Caco-2 (cell line): ENCODE measurements at regions not wholly inside any gene's neighbourhood (a gene's known extent, or its start where the extent isn't known, plus 50 kb on each side); places are given as distances from the start of the nearest gene placed in this dataset.

Experiments
- BruUV-seq: library from RNA; stranded (reverse); fragments of 400-500 nt; replicated peaks from 2 replicates; lab custom pipeline; 2021; lab: Mats Ljungman, UMichigan
- CTCF ChIA-PET: fragments of 300-600 bp; sonication (Branson Sonifier 250); formaldehyde crosslinking; loops from one replicate; lab custom pipeline; 2022; ENCODE audit warnings: antibody characterized with exemption; lab: Charles Lee
- POLR2A ChIA-PET: fragments of 300-600 bp; sonication (Branson Sonifier 250); formaldehyde crosslinking; loops from one replicate; lab custom pipeline; 2022; ENCODE audit warnings: antibody characterized with exemption; lab: Charles Lee
- DNase-seq, 2 experiments: peaks; one replicate each; pipeline versions ENCODE4 v3.0.0 to v3.0.0-alpha.2; 2020 to 2022
- H3K27me3 ChIP-seq: replicated peaks from 2 replicates; pipeline ENCODE4 v1.6.0; 2011; ENCODE audit warnings: low read length; ENCODE audit not compliant: control insufficient read depth, insufficient read depth
- H3K36me3 ChIP-seq: 2 replicates; pipeline ENCODE4 v1.5.1; 2011; ENCODE audit warnings: low read length; ENCODE audit not compliant: control insufficient read depth, insufficient read depth
- H3K4me1 ChIP-seq: fragments of 250-450 bp; sonication (Bioruptor Pico); 2 replicates; pipeline ENCODE4 v1.5.1; 2020; ENCODE audit warnings: mild to moderate bottlenecking
- H3K4me3 ChIP-seq: 2 replicates; pipeline ENCODE4 v1.5.1; 2011; ENCODE audit warnings: low read depth, mild to moderate bottlenecking, control low read depth, low read length
- H3K9me3 ChIP-seq: fragments of 250-450 bp; sonication (Bioruptor Pico); 2 replicates; pipeline ENCODE4 v1.5.1; 2020; ENCODE audit warnings: mild to moderate bottlenecking, moderate library complexity
- H3K27ac Mint-ChIP-seq: one replicate; pipeline ENCODE4 v1.8.0; 2022; ENCODE audit warnings: mixed read lengths; ENCODE audit not compliant: unreplicated experiment
- H3K27me3 Mint-ChIP-seq: one replicate; pipeline ENCODE4 v1.8.0; 2022; ENCODE audit warnings: mixed read lengths; ENCODE audit not compliant: insufficient read depth, unreplicated experiment
- H3K36me3 Mint-ChIP-seq: one replicate; pipeline ENCODE4 v1.8.0; 2022; ENCODE audit warnings: mild to moderate bottlenecking, mixed read lengths; ENCODE audit not compliant: insufficient read depth, unreplicated experiment
- H3K4me1 Mint-ChIP-seq: one replicate; pipeline ENCODE4 v1.8.0; 2022; ENCODE audit warnings: low read depth, mixed read lengths; ENCODE audit not compliant: unreplicated experiment
- H3K4me3 Mint-ChIP-seq: one replicate; pipeline ENCODE4 v1.8.0; 2022; ENCODE audit warnings: mild to moderate bottlenecking, moderate library complexity, mixed read lengths; ENCODE audit not compliant: unreplicated experiment
- H3K9me3 Mint-ChIP-seq: one replicate; pipeline ENCODE4 v1.8.0; 2022; ENCODE audit warnings: mixed read lengths; ENCODE audit not compliant: unreplicated experiment
- intact Hi-C: fragments of 100-400 bp; cut with micrococcal nuclease; formaldehyde crosslinking; loops from one replicate; pipeline ENCODE4 v1.10.0; 2022; ENCODE audit not compliant: unreplicated experiment
- TF ChIP-seq, protein P1 (sequence below), 2 experiments: fragments of 200-600 bp in 1 of 2; IDR thresholded peaks; 1 replicate in 1 of 2; 2 replicates in 1 of 2; pipeline versions ENCODE4 v1.5.1 to v1.8.0; 2011 to 2022; ENCODE audit warnings: antibody characterized with exemption in 1 of 2, control low read depth in 1 of 2, inconsistent platforms in 1 of 2, low read depth in 1 of 2, low read length in 1 of 2, mild to moderate bottlenecking in 1 of 2, moderate library complexity in 1 of 2; ENCODE audit not compliant: insufficient read depth in 1 of 2, severe bottlenecking in 1 of 2, unreplicated experiment in 1 of 2

DNA sequence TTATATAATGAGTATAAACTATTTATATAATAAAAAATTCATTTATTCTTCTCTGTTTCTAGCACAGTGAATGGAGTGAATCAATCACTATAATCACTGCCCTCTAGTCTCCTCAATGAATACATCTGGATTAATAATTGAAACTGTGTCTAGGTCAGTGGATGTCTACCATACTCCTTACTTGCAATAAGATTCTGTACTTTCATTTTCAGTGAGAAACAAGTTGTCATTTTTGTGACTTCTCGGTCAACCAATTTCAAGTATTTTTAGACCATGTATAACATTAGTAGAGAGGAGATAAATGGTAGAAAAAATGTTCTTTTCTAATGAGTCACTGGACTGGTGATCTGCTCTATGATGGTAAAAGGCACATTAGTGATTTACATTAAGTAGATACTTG, 799.6 kb upstream of the CHAC2 start:
- Mint-ChIP-seq H3K4me1 (no peaks in the 10 kb centered on the region), H3K36me3 (no peaks in the 10 kb centered on the region), H3K4me3 (no peak overlapping the region), H3K27me3 (no peaks in the 10 kb centered on the region), H3K27ac (no peak overlapping the region), H3K9me3 (peaks cover 2% of the 10 kb centered on the region)
- Histone ChIP-seq H3K4me1 (no peaks in the 10 kb centered on the region), H3K9me3 (no peaks in the 10 kb centered on the region), H3K4me3 (no peak overlapping the region), H3K27me3 (no peaks in the 10 kb centered on the region), H3K36me3 (no peaks in the 10 kb centered on the region)
- DNase-seq: no peak
- no TSS peak for BruUV-seq
- intact Hi-C loops: no loop called here
- ChIA-PET CTCF (no interaction called here), POLR2A (no interaction called here)
- TF ChIP-seq, protein P1, sequence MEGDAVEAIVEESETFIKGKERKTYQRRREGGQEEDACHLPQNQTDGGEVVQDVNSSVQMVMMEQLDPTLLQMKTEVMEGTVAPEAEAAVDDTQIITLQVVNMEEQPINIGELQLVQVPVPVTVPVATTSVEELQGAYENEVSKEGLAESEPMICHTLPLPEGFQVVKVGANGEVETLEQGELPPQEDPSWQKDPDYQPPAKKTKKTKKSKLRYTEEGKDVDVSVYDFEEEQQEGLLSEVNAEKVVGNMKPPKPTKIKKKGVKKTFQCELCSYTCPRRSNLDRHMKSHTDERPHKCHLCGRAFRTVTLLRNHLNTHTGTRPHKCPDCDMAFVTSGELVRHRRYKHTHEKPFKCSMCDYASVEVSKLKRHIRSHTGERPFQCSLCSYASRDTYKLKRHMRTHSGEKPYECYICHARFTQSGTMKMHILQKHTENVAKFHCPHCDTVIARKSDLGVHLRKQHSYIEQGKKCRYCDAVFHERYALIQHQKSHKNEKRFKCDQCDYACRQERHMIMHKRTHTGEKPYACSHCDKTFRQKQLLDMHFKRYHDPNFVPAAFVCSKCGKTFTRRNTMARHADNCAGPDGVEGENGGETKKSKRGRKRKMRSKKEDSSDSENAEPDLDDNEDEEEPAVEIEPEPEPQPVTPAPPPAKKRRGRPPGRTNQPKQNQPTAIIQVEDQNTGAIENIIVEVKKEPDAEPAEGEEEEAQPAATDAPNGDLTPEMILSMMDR (IDR thresholded peaks at IDR 0.05; ENCODE audit: insufficient read depth in 1 of 2, low read depth in 1 of 2, low read length in 1 of 2, severe bottlenecking in 1 of 2, unreplicated experiment in 1 of 2): no peak

DNA sequence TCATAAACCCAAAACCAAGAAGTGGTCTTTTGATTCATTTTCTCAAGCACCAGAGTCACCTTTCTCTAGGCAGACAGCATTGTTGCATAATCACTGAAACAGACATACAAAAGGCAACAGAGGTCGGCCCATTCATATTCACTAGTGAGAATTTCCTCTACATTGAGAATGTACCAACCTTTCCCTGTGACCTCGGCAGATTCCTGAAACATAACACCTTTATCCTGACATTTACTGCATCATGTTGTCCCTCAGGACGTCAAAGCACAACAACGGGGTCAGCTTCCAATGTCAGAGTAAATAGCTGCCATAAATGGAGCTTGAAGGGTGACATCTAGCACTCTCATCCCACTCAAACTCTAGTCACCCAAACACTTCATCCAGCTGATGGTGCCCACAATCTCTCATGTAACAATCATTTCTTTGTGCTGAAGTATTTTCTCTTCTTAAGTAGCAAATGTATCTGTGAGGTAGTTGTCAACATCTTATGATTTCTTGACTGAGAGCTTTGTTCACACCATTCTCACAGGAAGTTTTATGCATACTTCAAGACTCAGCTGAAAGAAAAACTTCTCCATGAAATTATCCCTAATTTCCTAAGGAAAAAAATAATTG, 802.6 kb upstream of the CHAC2 start:
- BruUV-seq: no TSS peak
- Histone ChIP-seq H3K36me3 (no peaks in the 10 kb centered on the region), H3K4me1 (no peaks in the 10 kb centered on the region), H3K4me3 (no peak overlapping the region), H3K27me3 (no peaks in the 10 kb centered on the region), H3K9me3 (no peaks in the 10 kb centered on the region)
- ChIA-PET CTCF (no interaction called here), POLR2A (no interaction called here)
- TF ChIP-seq, protein P1 (IDR thresholded peaks at IDR 0.05; ENCODE audit: insufficient read depth in 1 of 2, low read depth in 1 of 2, low read length in 1 of 2, severe bottlenecking in 1 of 2, unreplicated experiment in 1 of 2): no peak
- intact Hi-C loops: no loop called here
- Mint-ChIP-seq H3K36me3 (no peaks in the 10 kb centered on the region), H3K27me3 (no peaks in the 10 kb centered on the region), H3K4me1 (no peaks in the 10 kb centered on the region), H3K4me3 (no peak overlapping the region), H3K9me3 (peaks cover 10% of the 10 kb centered on the region), H3K27ac (no peak overlapping the region)
- DNase-seq: no peak

DNA sequence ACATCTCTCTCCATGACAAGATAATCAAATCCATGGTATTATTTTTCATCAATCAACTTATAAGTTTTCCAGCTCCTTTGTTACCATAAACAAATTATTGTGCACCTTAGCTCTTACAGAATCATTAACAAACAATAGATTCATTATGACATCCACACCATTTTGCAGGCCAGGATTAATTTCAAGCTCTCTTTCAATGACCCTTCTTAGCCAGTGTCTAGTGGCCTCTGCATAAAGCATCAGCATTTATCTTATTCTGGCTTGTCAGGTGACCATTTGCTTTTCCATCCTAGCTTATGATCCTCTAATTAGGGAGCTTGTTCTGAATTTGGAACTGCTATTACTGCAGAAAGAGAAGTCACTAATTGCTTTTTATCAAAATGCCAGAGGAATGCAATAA, 806.2 kb upstream of the CHAC2 start:
- H3K27me3 Mint-ChIP-seq: no peaks in the 10 kb centered on the region
- Histone ChIP-seq H3K4me1 (no peaks in the 10 kb centered on the region), H3K4me3 (no peak overlapping the region), H3K27me3 (no peaks in the 10 kb centered on the region), H3K36me3 (no peaks in the 10 kb centered on the region), H3K9me3 (no peaks in the 10 kb centered on the region)
- intact Hi-C loops: no loop called here
- no peak for DNase-seq
- no peak overlapping the region for H3K27ac Mint-ChIP-seq
- H3K4me3 Mint-ChIP-seq: no peak overlapping the region
- peaks cover 10% of the 10 kb centered on the region for H3K9me3 Mint-ChIP-seq
- ChIA-PET POLR2A (no interaction called here), CTCF (no interaction called here)
- H3K4me1 Mint-ChIP-seq: no peaks in the 10 kb centered on the region
- TF ChIP-seq, protein P1 (IDR thresholded peaks at IDR 0.05; ENCODE audit: insufficient read depth in 1 of 2, low read depth in 1 of 2, low read length in 1 of 2, severe bottlenecking in 1 of 2, unreplicated experiment in 1 of 2): no peak
- H3K36me3 Mint-ChIP-seq: no peaks in the 10 kb centered on the region
- no TSS peak for BruUV-seq
